ENCODE measurements at regions not wholly inside any gene's neighbourhood (a gene's known extent, or its start where the extent isn't known, plus 50 kb on each side); places are given as distances from the start of the nearest gene placed in this dataset.

- Histone ChIP-seq H3K27ac (ENCODE audit: low read depth, low read length) (no peak overlapping the region), H3K27me3 (ENCODE audit: insufficient read depth, low read length) (no peaks in the 10 kb centered on the region), H3K79me2 (ENCODE audit: insufficient read depth, low read length) (no peaks in the 10 kb centered on the region), H4K20me1 (ENCODE audit: insufficient read depth) (no peaks in the 10 kb centered on the region), H3K9me2 (ENCODE audit: insufficient read depth) (no peaks in the 10 kb centered on the region), H3K4me1 (ENCODE audit: control insufficient read depth in 1 of 2, insufficient read depth in 2 of 2, low read length in 2 of 2) (no peaks in the 10 kb centered on the region), H3K4me3 (replicated peaks in 1 of 2; ENCODE audit: low read depth in 1 of 2, low read length in 2 of 2) (no peak overlapping the region), H3K9ac (ENCODE audit: low read length) (no peak overlapping the region), H3K9me3 (ENCODE audit: control insufficient read depth in 1 of 2, insufficient read depth in 1 of 2, low read depth in 1 of 2, low read length in 2 of 2) (no peaks in the 10 kb centered on the region), H3K4me2 (ENCODE audit: low read length) (no peak overlapping the region), H2AFZ (ENCODE audit: low read depth, low read length, poor library complexity, severe bottlenecking) (no peak overlapping the region), H3K36me3 (ENCODE audit: control insufficient read depth in 1 of 2, insufficient read depth in 2 of 2, low read length in 2 of 2) (no peaks in the 10 kb centered on the region)
- ChIA-PET RAD21 (ENCODE audit: low non-redundant PET in 1 of 2, low total read pairs in 2 of 2, uncharacterized antibody in 2 of 2, unreplicated experiment in 2 of 2) (no interaction called here), POLR2A (no interaction called here), CTCF (no interaction called here)
- intact Hi-C loops (cut with micrococcal nuclease), result no loop called here
- no peak for TF ChIP-seq ZFX (IDR thresholded peaks at IDR 0.05)
- no peak for TF ChIP-seq EGR1 (IDR thresholded peaks at IDR 0.05; ENCODE audit: low read depth)
- no peak for TF ChIP-seq YY1 (IDR thresholded peaks at IDR 0.05; ENCODE audit: extremely low read depth, insufficient replicate concordance, low read depth, low read length)
- TF ChIP-seq SRF (IDR thresholded peaks at IDR 0.05; ENCODE audit: low read depth), result no peak
- TF ChIP-seq EZH2 (IDR thresholded peaks at IDR 0.05), result no peak
- no peak for TF ChIP-seq POLR2AphosphoS5 (IDR thresholded peaks at IDR 0.05; ENCODE audit: low read depth, low read length)
- TF ChIP-seq, protein P1, sequence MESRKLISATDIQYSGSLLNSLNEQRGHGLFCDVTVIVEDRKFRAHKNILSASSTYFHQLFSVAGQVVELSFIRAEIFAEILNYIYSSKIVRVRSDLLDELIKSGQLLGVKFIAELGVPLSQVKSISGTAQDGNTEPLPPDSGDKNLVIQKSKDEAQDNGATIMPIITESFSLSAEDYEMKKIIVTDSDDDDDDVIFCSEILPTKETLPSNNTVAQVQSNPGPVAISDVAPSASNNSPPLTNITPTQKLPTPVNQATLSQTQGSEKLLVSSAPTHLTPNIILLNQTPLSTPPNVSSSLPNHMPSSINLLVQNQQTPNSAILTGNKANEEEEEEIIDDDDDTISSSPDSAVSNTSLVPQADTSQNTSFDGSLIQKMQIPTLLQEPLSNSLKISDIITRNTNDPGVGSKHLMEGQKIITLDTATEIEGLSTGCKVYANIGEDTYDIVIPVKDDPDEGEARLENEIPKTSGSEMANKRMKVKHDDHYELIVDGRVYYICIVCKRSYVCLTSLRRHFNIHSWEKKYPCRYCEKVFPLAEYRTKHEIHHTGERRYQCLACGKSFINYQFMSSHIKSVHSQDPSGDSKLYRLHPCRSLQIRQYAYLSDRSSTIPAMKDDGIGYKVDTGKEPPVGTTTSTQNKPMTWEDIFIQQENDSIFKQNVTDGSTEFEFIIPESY (IDR thresholded peaks at IDR 0.05; ENCODE audit: extremely low read depth, insufficient replicate concordance, low read length), result no peak
- ATAC-seq (no peak), DNase-seq (ENCODE audit: low read depth, low spot score) (no peak)
- BruUV-seq (replicated peaks), result no TSS peak
Measured at GRCh38 chr18:2351126-2351850, 220.0 kb downstream of the METTL4 start.

GRCh38 chr18:2354292-2354691 is 217.0 kb downstream of the METTL4 start:
- POLR2A ChIA-PET, result no interaction called here
- Histone ChIP-seq H2AFZ (ENCODE audit: low read depth, low read length, poor library complexity, severe bottlenecking) (no peak overlapping the region), H3K79me2 (ENCODE audit: insufficient read depth, low read length) (no peaks in the 10 kb centered on the region), H3K4me2 (ENCODE audit: low read length) (no peak overlapping the region), H3K27me3 (ENCODE audit: insufficient read depth, low read length) (no peaks in the 10 kb centered on the region), H3K9me3 (ENCODE audit: control insufficient read depth in 1 of 2, insufficient read depth in 1 of 2, low read depth in 1 of 2, low read length in 2 of 2) (no peaks in the 10 kb centered on the region), H3K9me2 (ENCODE audit: insufficient read depth) (no peaks in the 10 kb centered on the region; the same call in 1 of the 2 replicates), H3K27ac (ENCODE audit: low read depth, low read length) (no peak overlapping the region), H3K36me3 (ENCODE audit: control insufficient read depth in 1 of 2, insufficient read depth in 2 of 2, low read length in 2 of 2) (no peaks in the 10 kb centered on the region), H3K4me1 (ENCODE audit: control insufficient read depth in 1 of 2, insufficient read depth in 2 of 2, low read length in 2 of 2) (no peaks in the 10 kb centered on the region), H3K4me3 (replicated peaks in 1 of 2; ENCODE audit: low read depth in 1 of 2, low read length in 2 of 2) (no peak overlapping the region), H3K9ac (ENCODE audit: low read length) (no peak overlapping the region), H4K20me1 (ENCODE audit: insufficient read depth) (no peaks in the 10 kb centered on the region)
- BruUV-seq (replicated peaks), result no TSS peak
- CTCF ChIA-PET, result no interaction called here
- TF ChIP-seq MAX (IDR thresholded peaks at IDR 0.05) (no peak), EGR1 (IDR thresholded peaks at IDR 0.05; ENCODE audit: low read depth) (no peak)
- intact Hi-C loops (cut with micrococcal nuclease), result no loop called here
- RAD21 ChIA-PET (ENCODE audit: low non-redundant PET in 1 of 2, low total read pairs in 2 of 2, uncharacterized antibody in 2 of 2, unreplicated experiment in 2 of 2), result no interaction called here
- DNase-seq (ENCODE audit: low read depth, low spot score), result no peak
- ATAC-seq, result no peak
